ENCODE measurements at regions not wholly inside any gene's neighbourhood (a gene's known extent, or its start where the extent isn't known, plus 50 kb on each side); places are given as distances from the start of the nearest gene placed in this dataset.

- DNase-seq = no peak
These were observed 713.9 kb upstream of the CDH2 start for GRCh38 chr18:28890791-28891190.

- DNase-seq = no peak
These were observed 707.4 kb upstream of the CDH2 start for GRCh38 chr18:28884304-28884703.

- no peak for DNase-seq
These were observed 703.9 kb upstream of the CDH2 start for GRCh38 chr18:28880856-28881255.

GRCh38 chr18:28875059-28875458 is 698.1 kb upstream of the CDH2 start:
- DNase-seq = no peak

- DNase-seq = no peak
These were observed 686.5 kb upstream of the CDH2 start for GRCh38 chr18:28863396-28863795.

- DNase-seq = no peak
These were observed 681.3 kb upstream of the CDH2 start for GRCh38 chr18:28858248-28858647.

- DNase-seq = no peak
These were observed 679.1 kb upstream of the CDH2 start for GRCh38 chr18:28855989-28856388.

- DNase-seq = no peak
These were observed 678.6 kb upstream of the CDH2 start for GRCh38 chr18:28855524-28855923.

GRCh38 chr18:28854964-28855363 is 678.0 kb upstream of the CDH2 start:
- DNase-seq = no peak

GRCh38 chr18:28846958-28847357 is 670.0 kb upstream of the CDH2 start:
- DNase-seq = no peak

GRCh38 chr18:28837100-28837499 is 660.2 kb upstream of the CDH2 start:
- no peak for DNase-seq

- no peak for DNase-seq
These were observed 658.0 kb upstream of the CDH2 start for GRCh38 chr18:28834889-28835288.

GRCh38 chr18:28831908-28832307 is 655.0 kb upstream of the CDH2 start:
- no peak for DNase-seq

- DNase-seq = no peak
These were observed 654.5 kb upstream of the CDH2 start for GRCh38 chr18:28831476-28831875.

GRCh38 chr18:28826107-28826506 is 649.2 kb upstream of the CDH2 start:
- no peak for DNase-seq

GRCh38 chr18:28824183-28824574 is 647.2 kb upstream of the CDH2 start:
- no peak for DNase-seq

GRCh38 chr18:28823506-28824182 is 646.7 kb upstream of the CDH2 start:
- no peak for DNase-seq

- no peak for DNase-seq
These were observed 643.4 kb upstream of the CDH2 start for GRCh38 chr18:28820353-28820752.

- DNase-seq = no peak
These were observed 639.2 kb upstream of the CDH2 start for GRCh38 chr18:28816155-28816554.

- no peak for DNase-seq
These were observed 637.4 kb upstream of the CDH2 start for GRCh38 chr18:28814365-28814764.

GRCh38 chr18:28808373-28808772 is 631.4 kb upstream of the CDH2 start:
- DNase-seq = no peak

- DNase-seq = no peak
These were observed 628.6 kb upstream of the CDH2 start for GRCh38 chr18:28805491-28805890.

- DNase-seq = no peak
These were observed 627.7 kb upstream of the CDH2 start for GRCh38 chr18:28804512-28805202.

GRCh38 chr18:28802546-28802945 is 625.6 kb upstream of the CDH2 start:
- no peak for DNase-seq

- DNase-seq = no peak
These were observed 624.9 kb upstream of the CDH2 start for GRCh38 chr18:28801876-28802275.
